Liver (tissue), 8 donors: ENCODE measurements at regions not wholly inside any gene's neighbourhood (a gene's known extent, or its start where the extent isn't known, plus 50 kb on each side); places are given as distances from the start of the nearest gene placed in this dataset.

Source experiments
- DNase-seq: peaks from one replicate; pipeline ENCODE4 v3.0.0-alpha.2; 2017; ENCODE audit warnings: low spot score
- H3K27ac ChIP-seq, 2 donors: one replicate each; pipeline ENCODE4 v1.7.0; 2013; ENCODE audit warnings: inconsistent platforms in 2 of 2, low read length in 2 of 2, control low read depth in 1 of 2, low read depth in 1 of 2, mild to moderate bottlenecking in 1 of 2
- H3K27me3 ChIP-seq, 4 donors: one replicate each; pipeline versions ENCODE4 v1.6.1 to v1.7.0; 2013; ENCODE audit warnings: low read length in 3 of 4, inconsistent platforms in 1 of 4, mild to moderate bottlenecking in 1 of 4, moderate library complexity in 1 of 4; ENCODE audit not compliant: control insufficient read depth in 4 of 4, insufficient read depth in 4 of 4
- H3K36me3 ChIP-seq, 4 donors: one replicate each; pipeline versions ENCODE4 v1.6.1 to v1.7.0; 2013; ENCODE audit warnings: low read length in 3 of 4, mild to moderate bottlenecking in 3 of 4, low read depth in 1 of 4, moderate library complexity in 1 of 4; ENCODE audit not compliant: control insufficient read depth in 4 of 4, insufficient read depth in 3 of 4
- H3K4me1 ChIP-seq, 4 donors: one replicate each; pipeline versions ENCODE4 v1.6.1 to v1.7.0; 2013; ENCODE audit warnings: low read length in 3 of 4, mild to moderate bottlenecking in 3 of 4, moderate library complexity in 1 of 4; ENCODE audit not compliant: control insufficient read depth in 4 of 4, insufficient read depth in 4 of 4
- H3K4me3 ChIP-seq, 3 donors: one replicate each; pipeline versions ENCODE4 v1.6.1 to v1.7.0; 2013; ENCODE audit warnings: low read length in 3 of 3, control low read depth in 1 of 3, low read depth in 1 of 3, mild to moderate bottlenecking in 1 of 3
- H3K9ac ChIP-seq, 2 donors: one replicate each; pipeline ENCODE4 v1.7.0; 2013; ENCODE audit warnings: low read length in 2 of 2, mild to moderate bottlenecking in 2 of 2, moderate library complexity in 2 of 2, control low read depth in 1 of 2, low read depth in 1 of 2
- H3K9me3 ChIP-seq, 4 donors: one replicate each; pipeline versions ENCODE4 v1.6.1 to v1.7.0; 2013; ENCODE audit warnings: low read length in 3 of 4; ENCODE audit not compliant: control insufficient read depth in 4 of 4
- CTCF ChIP-seq: fragments of 150-350 bp; IDR thresholded peaks from 2 replicates; pipeline ENCODE4 v1.5.1; 2017; ENCODE audit warnings: improper control_type of control experiment, low read depth, low read length; ENCODE audit not compliant: missing input control
- EGR1 ChIP-seq, 2 donors: IDR thresholded peaks; 2 replicates each; pipeline ENCODE4 v1.6.1; 2016 to 2018; ENCODE audit warnings: antibody characterized with exemption in 2 of 2, low read depth in 2 of 2
- FOXA2 ChIP-seq: IDR thresholded peaks from 2 replicates; pipeline ENCODE4 v1.6.1; 2016; ENCODE audit warnings: antibody characterized with exemption
- HNF4A ChIP-seq, 2 donors: conservative IDR thresholded peaks; 2 replicates each; pipeline ENCODE4 v1.6.1; 2016; ENCODE audit warnings: antibody characterized with exemption in 2 of 2, mild to moderate bottlenecking in 2 of 2
- HNF4G ChIP-seq: IDR thresholded peaks from 2 replicates; pipeline ENCODE4 v1.6.1; 2016; ENCODE audit warnings: antibody characterized with exemption
- JUND ChIP-seq, 2 donors: IDR thresholded peaks; 2 replicates each; pipeline ENCODE4 v1.6.1; 2016; ENCODE audit warnings: antibody characterized with exemption in 2 of 2
- NR2F2 ChIP-seq: IDR thresholded peaks from 2 replicates; pipeline ENCODE4 v1.6.1; 2016; ENCODE audit warnings: antibody characterized with exemption
- RAD21 ChIP-seq, 2 donors: IDR thresholded peaks; 2 replicates each; pipeline ENCODE4 v1.6.1; 2016; ENCODE audit warnings: antibody characterized with exemption in 2 of 2, mild to moderate bottlenecking in 2 of 2
- RXRA ChIP-seq, 2 donors: IDR thresholded peaks; 2 replicates each; pipeline ENCODE4 v1.6.1; 2017 to 2018; ENCODE audit warnings: antibody characterized with exemption in 2 of 2, mild to moderate bottlenecking in 1 of 2
- SP1 ChIP-seq: IDR thresholded peaks from 2 replicates; pipeline ENCODE4 v1.6.1; 2018; ENCODE audit warnings: antibody characterized with exemption, mild to moderate bottlenecking
- TAF1 ChIP-seq: conservative IDR thresholded peaks from 2 replicates; pipeline ENCODE4 v1.6.1; 2016; ENCODE audit warnings: antibody characterized with exemption, mild to moderate bottlenecking
- YY1 ChIP-seq: IDR thresholded peaks from 2 replicates; pipeline ENCODE4 v1.6.1; 2016; ENCODE audit warnings: antibody characterized with exemption, mild to moderate bottlenecking
- WGBS: extraction: QIAGEN DNeasy Blood & Tissue Kit; methylation state at CpG from one replicate; pipeline ENCODE4 v1.1.7; 2013; 5-methylcytosine and 5-hydroxymethylcytosine counted together
- TF ChIP-seq, protein P1 (sequence below): IDR thresholded peaks from 2 replicates; pipeline ENCODE4 v1.6.1; 2016; ENCODE audit warnings: antibody characterized with exemption, mild to moderate bottlenecking
- TF ChIP-seq, protein P2 (sequence below): IDR thresholded peaks from 2 replicates; pipeline ENCODE4 v1.6.1; 2016; ENCODE audit warnings: antibody characterized with exemption
- donor health status: healthy.
- donor health status: healthy.
- donor health status: healthy.
- donor health status: healthy.
- donor health status: healthy.

- TF ChIP-seq TAF1 (no peak), SP1 (no peak), YY1 (no peak), EGR1 (IDR thresholded peaks at IDR 0.05; ENCODE audit: low read depth in 2 of 2) (no peak)
- 97% methylated on average over 15 of the region's 15 CpGs for WGBS
- Histone ChIP-seq H3K9me3 (no peaks in the 10 kb centered on the region), H3K4me3 (no peak overlapping the region), H3K36me3 (no peaks in the 10 kb centered on the region), H3K27ac (no peak overlapping the region), H3K27me3 (no peaks in the 10 kb centered on the region), H3K4me1 (peaks cover 3 to 17% (median 12%) of the 10 kb centered on the region in 4 donors), H3K9ac (no peak overlapping the region)
- no peak for DNase-seq
These were observed 77.2 kb downstream of the ARL6IP4 start for GRCh38 chr12:123057513-123058265.

- no peaks in the 10 kb centered on the region for H3K36me3 ChIP-seq
- H3K27me3 ChIP-seq: no peaks in the 10 kb centered on the region
- H3K9ac ChIP-seq: no peak overlapping the region
- 98% methylated on average over 7 of the region's 7 CpGs for WGBS
- peaks cover 0 to 8% (median 4%) of the 10 kb centered on the region in 4 donors for H3K4me1 ChIP-seq
- TF ChIP-seq, protein P1, sequence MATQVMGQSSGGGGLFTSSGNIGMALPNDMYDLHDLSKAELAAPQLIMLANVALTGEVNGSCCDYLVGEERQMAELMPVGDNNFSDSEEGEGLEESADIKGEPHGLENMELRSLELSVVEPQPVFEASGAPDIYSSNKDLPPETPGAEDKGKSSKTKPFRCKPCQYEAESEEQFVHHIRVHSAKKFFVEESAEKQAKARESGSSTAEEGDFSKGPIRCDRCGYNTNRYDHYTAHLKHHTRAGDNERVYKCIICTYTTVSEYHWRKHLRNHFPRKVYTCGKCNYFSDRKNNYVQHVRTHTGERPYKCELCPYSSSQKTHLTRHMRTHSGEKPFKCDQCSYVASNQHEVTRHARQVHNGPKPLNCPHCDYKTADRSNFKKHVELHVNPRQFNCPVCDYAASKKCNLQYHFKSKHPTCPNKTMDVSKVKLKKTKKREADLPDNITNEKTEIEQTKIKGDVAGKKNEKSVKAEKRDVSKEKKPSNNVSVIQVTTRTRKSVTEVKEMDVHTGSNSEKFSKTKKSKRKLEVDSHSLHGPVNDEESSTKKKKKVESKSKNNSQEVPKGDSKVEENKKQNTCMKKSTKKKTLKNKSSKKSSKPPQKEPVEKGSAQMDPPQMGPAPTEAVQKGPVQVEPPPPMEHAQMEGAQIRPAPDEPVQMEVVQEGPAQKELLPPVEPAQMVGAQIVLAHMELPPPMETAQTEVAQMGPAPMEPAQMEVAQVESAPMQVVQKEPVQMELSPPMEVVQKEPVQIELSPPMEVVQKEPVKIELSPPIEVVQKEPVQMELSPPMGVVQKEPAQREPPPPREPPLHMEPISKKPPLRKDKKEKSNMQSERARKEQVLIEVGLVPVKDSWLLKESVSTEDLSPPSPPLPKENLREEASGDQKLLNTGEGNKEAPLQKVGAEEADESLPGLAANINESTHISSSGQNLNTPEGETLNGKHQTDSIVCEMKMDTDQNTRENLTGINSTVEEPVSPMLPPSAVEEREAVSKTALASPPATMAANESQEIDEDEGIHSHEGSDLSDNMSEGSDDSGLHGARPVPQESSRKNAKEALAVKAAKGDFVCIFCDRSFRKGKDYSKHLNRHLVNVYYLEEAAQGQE: no peak
- TF ChIP-seq SP1: no peak
- TF ChIP-seq RXRA (IDR thresholded peaks at IDR 0.05): no peak
- TF ChIP-seq FOXA2: no peak
- no peak for TF ChIP-seq RAD21 (IDR thresholded peaks at IDR 0.05)
- TF ChIP-seq TAF1: no peak
- no peak for TF ChIP-seq JUND (IDR thresholded peaks at IDR 0.05)
- TF ChIP-seq HNF4G: no peak
- TF ChIP-seq NR2F2: no peak
- TF ChIP-seq, protein P2, sequence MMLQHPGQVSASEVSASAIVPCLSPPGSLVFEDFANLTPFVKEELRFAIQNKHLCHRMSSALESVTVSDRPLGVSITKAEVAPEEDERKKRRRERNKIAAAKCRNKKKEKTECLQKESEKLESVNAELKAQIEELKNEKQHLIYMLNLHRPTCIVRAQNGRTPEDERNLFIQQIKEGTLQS: no peak
- TF ChIP-seq CTCF: no peak
- TF ChIP-seq HNF4A (conservative IDR thresholded peaks at IDR 0.05): no peak
- no peak for DNase-seq
- no peak overlapping the region for H3K4me3 ChIP-seq
- H3K9me3 ChIP-seq: no peaks in the 10 kb centered on the region
- H3K27ac ChIP-seq: no peak overlapping the region
These were observed 76.2 kb downstream of the ARL6IP4 start for GRCh38 chr12:123056709-123057108.
